GM03348 (cell line): ENCODE measurements at regions not wholly inside any gene's neighbourhood (a gene's known extent, or its start where the extent isn't known, plus 50 kb on each side); places are given as distances from the start of the nearest gene placed in this dataset.

Experiments used
- DNase-seq: peaks from one replicate; pipeline ENCODE4 v3.0.0; 2012; ENCODE audit warnings: low spot score

- DNase-seq = no peak
Observed at GRCh38 chr1:187306710-187307415, 478.1 kb downstream of the PLA2G4A start.

- no peak for DNase-seq
Observed at GRCh38 chr1:187310038-187310631, 481.4 kb downstream of the PLA2G4A start.

- DNase-seq = no peak
Observed at GRCh38 chr1:187313115-187313514, 484.4 kb downstream of the PLA2G4A start.

- no peak for DNase-seq
Observed at GRCh38 chr1:187326557-187326956, 497.8 kb downstream of the PLA2G4A start.

- no peak for DNase-seq
Observed at GRCh38 chr1:187336441-187337168, 507.9 kb downstream of the PLA2G4A start.

GRCh38 chr1:187338762-187339412 lies 510.1 kb downstream of the PLA2G4A start:
- DNase-seq = no peak

GRCh38 chr1:187342495-187342894 lies 513.7 kb downstream of the PLA2G4A start:
- DNase-seq = no peak

- no peak for DNase-seq
Observed at GRCh38 chr1:187374082-187374481, 545.3 kb downstream of the PLA2G4A start.

GRCh38 chr1:187374742-187375141 lies 546.0 kb downstream of the PLA2G4A start:
- DNase-seq = no peak

GRCh38 chr1:187383366-187383765 lies 554.6 kb downstream of the PLA2G4A start:
- no peak for DNase-seq

GRCh38 chr1:187384504-187384903 lies 555.8 kb downstream of the PLA2G4A start:
- DNase-seq = no peak

GRCh38 chr1:187390215-187390818 lies 561.6 kb downstream of the PLA2G4A start:
- DNase-seq = no peak

- no peak for DNase-seq
Observed at GRCh38 chr1:187396226-187396625, 567.5 kb downstream of the PLA2G4A start.

- DNase-seq = no peak
Observed at GRCh38 chr1:187396929-187397796, 568.4 kb downstream of the PLA2G4A start.

GRCh38 chr1:187408212-187409004 lies 579.7 kb downstream of the PLA2G4A start:
- no peak for DNase-seq

GRCh38 chr1:187409341-187409740 lies 580.6 kb downstream of the PLA2G4A start:
- no peak for DNase-seq

- DNase-seq = no peak
Observed at GRCh38 chr1:187411118-187411517, 582.4 kb downstream of the PLA2G4A start.

GRCh38 chr1:187413405-187414169 lies 584.8 kb downstream of the PLA2G4A start:
- no peak for DNase-seq

GRCh38 chr1:187415065-187415464 lies 586.3 kb downstream of the PLA2G4A start:
- no peak for DNase-seq

GRCh38 chr1:187417520-187417919 lies 588.8 kb downstream of the PLA2G4A start:
- DNase-seq = no peak
